ENCODE measurements at regions not wholly inside any gene's neighbourhood (a gene's known extent, or its start where the extent isn't known, plus 50 kb on each side); places are given as distances from the start of the nearest gene placed in this dataset.
A peak's percentile ranks its signal among the peaks of the same experiment; 100 is the strongest.

DNA sequence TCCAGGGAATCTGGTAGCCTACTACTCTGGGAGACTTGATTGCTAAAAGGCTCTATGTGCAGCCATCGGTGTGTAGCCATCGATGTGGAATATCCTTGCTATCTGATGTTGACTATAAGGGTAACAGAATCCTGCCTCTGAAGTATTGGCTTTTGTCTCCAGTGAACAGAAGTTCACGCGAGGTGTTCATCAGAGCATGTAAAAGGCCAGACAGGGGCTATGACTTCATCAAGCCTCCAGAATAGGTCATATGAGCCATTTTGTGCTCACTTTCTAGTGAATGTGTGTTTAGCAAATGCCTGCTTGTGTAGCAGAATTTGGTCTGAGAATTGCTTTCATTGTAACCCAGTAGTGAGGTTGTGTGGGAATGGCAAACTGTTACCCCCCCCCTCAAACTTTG is 66.8 kb upstream of the RAD23B start:
- POLR2A ChIA-PET: no interaction called here
- CTCF ChIA-PET: no interaction called here
- no peak for DNase-seq (ENCODE audit: low read depth, low spot score)
- Histone ChIP-seq H3K9me3 (ENCODE audit: control insufficient read depth, insufficient read depth, low read length) (no peaks in the 10 kb centered on the region), H3K27me3 (ENCODE audit: control insufficient read depth, insufficient read depth, low read length) (no peaks in the 10 kb centered on the region), H3K4me3 (ENCODE audit: low read depth, low read length) (no peak overlapping the region), H3K27ac (ENCODE audit: low read depth, low read length) (no peak overlapping the region)
- TF ChIP-seq CTCF (IDR thresholded peaks at IDR 0.05; ENCODE audit: low read depth, low read length): no peak

DNA sequence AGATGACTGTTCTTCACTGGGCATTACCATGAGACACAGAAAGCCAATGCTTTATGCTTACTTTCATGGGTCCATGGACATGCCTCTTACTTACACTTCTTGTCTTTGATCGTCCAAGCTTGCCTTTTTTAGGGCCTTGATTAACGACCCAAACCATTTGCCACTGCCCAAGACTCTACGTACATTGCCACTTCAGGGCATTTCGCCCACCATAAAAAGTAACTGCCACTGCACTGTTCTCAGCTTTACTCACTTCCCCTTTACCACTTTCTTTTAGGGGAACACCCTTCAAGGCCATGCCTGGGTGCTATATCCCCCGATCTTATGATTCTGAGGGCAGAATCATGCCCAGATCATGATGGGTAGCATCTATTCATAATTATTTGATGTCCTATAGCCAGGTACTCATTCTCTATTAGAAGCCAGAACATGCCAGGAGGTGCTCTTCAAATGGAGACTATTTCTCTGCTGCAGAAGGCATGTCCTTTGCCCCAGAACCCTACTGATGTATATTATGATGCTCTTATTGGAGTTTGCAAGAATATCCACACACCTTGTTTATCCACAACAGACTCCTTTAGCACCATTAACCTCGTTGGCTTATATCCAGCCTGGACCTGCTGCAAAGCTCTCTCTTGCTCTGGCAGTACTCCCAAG is 64.1 kb upstream of the RAD23B start:
- no peak for DNase-seq (ENCODE audit: low read depth, low spot score)
- Histone ChIP-seq H3K27ac (ENCODE audit: low read depth, low read length) (no peak overlapping the region), H3K27me3 (ENCODE audit: control insufficient read depth, insufficient read depth, low read length) (no peaks in the 10 kb centered on the region), H3K4me3 (ENCODE audit: low read depth, low read length) (no peak overlapping the region), H3K9me3 (ENCODE audit: control insufficient read depth, insufficient read depth, low read length) (no peaks in the 10 kb centered on the region)
- POLR2A ChIA-PET: no interaction called here
- CTCF ChIA-PET: no interaction called here
- TF ChIP-seq CTCF (IDR thresholded peaks at IDR 0.05; ENCODE audit: low read depth, low read length): no peak

GRCh38 chr9:107219486-107220077 is 63.5 kb upstream of the RAD23B start:
- ChIA-PET CTCF (interaction anchor here (4.2 kb wide), 1 partner anchor 121 kb away, joined by 37 read pairs; no protein-coding TSS in a partner anchor), POLR2A (no interaction called here)
- no peak for TF ChIP-seq CTCF (IDR thresholded peaks at IDR 0.05; ENCODE audit: low read depth, low read length)
- no peak for DNase-seq (ENCODE audit: low read depth, low spot score)
- Histone ChIP-seq H3K27me3 (ENCODE audit: control insufficient read depth, insufficient read depth, low read length) (no peaks in the 10 kb centered on the region), H3K27ac (ENCODE audit: low read depth, low read length) (no peak overlapping the region), H3K9me3 (ENCODE audit: control insufficient read depth, insufficient read depth, low read length) (no peaks in the 10 kb centered on the region), H3K4me3 (ENCODE audit: low read depth, low read length) (no peak overlapping the region)

GRCh38 chr9:107221321-107221720 is 61.8 kb upstream of the RAD23B start:
- no peak for DNase-seq (ENCODE audit: low read depth, low spot score)
- Histone ChIP-seq H3K27me3 (ENCODE audit: control insufficient read depth, insufficient read depth, low read length) (no peaks in the 10 kb centered on the region), H3K27ac (ENCODE audit: low read depth, low read length) (peak overlapping the region; percentile 11), H3K4me3 (ENCODE audit: low read depth, low read length) (no peak overlapping the region), H3K9me3 (ENCODE audit: control insufficient read depth, insufficient read depth, low read length) (no peaks in the 10 kb centered on the region)
- CTCF ChIA-PET: interaction anchor here (1.3 to 4.2 kb wide), 2 partner anchors 15 to 119 kb away, joined by 4 to 37 read pairs; no protein-coding TSS in a partner anchor
- TF ChIP-seq CTCF (IDR thresholded peaks at IDR 0.05; ENCODE audit: low read depth, low read length): no peak
- POLR2A ChIA-PET: interaction anchor here (0.7 kb wide), 1 partner anchor 57 kb away, joined by 4 read pairs; no protein-coding TSS in a partner anchor

DNA sequence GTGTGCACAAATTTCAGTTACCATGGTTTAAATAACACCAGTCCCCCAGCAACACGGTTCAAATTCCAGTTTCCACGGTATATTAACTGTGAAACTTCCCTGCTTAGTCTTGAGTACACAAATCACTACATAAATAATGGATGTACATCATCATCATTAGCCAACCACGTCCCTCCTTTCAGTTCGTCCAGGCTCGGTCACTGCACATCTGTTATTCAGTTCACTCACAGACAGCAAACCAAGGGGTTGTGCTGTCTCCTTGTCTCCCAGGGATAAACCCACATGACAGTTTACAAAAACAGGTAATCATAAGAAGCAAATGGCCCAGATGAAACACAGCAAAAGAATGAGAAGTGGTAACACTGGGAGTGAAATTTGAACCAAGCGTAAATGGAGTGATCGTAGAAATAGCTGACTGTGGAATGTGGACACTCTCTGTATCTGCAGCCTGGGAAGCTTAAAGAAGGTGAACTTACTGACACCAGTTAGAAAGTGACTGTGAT is 61.0 kb upstream of the RAD23B start:
- H3K27ac ChIP-seq (ENCODE audit: low read depth, low read length): no peak overlapping the region
- no peak for TF ChIP-seq CTCF (IDR thresholded peaks at IDR 0.05; ENCODE audit: low read depth, low read length)
- H3K27me3 ChIP-seq (ENCODE audit: control insufficient read depth, insufficient read depth, low read length): no peaks in the 10 kb centered on the region
- H3K4me3 ChIP-seq (ENCODE audit: low read depth, low read length): peak overlapping the region; percentile 53
- ChIA-PET POLR2A (interaction anchor here (0.6 to 1.5 kb wide), 4 partner anchors 26 to 494 kb away, joined by 3 to 7 read pairs (median 3); partner anchors contain the start of gene RAD23B), CTCF (interaction anchor here (0.5 to 4.2 kb wide), 11 partner anchors 16 to 118 kb away, joined by 3 to 37 read pairs (median 3); no protein-coding TSS in a partner anchor)
- H3K9me3 ChIP-seq (ENCODE audit: control insufficient read depth, insufficient read depth, low read length): no peaks in the 10 kb centered on the region
- no peak for DNase-seq (ENCODE audit: low read depth, low spot score)

Data from AG04450 (cell line).